Neural cell (in vitro differentiated cells): ENCODE measurements at regions not wholly inside any gene's neighbourhood (a gene's known extent, or its start where the extent isn't known, plus 50 kb on each side); places are given as distances from the start of the nearest gene placed in this dataset.

ENCODE experiments used
- H2AFZ ChIP-seq: fragments of 200-600, 300-800 bp; sonication (generic), shearing (Covaris generic); 2 replicates; pipeline ENCODE4 v1.6.0; 2014; ENCODE audit warnings: low read depth, mild to moderate bottlenecking, antibody characterized with exemption, low read length, moderate library complexity
- H3F3A ChIP-seq: fragments of 200-600 bp; shearing (Covaris generic); 2 replicates; pipeline ENCODE4 v1.6.1; 2016; ENCODE audit warnings: mild to moderate bottlenecking, moderate library complexity, mixed read lengths, antibody characterized with exemption, low read length; ENCODE audit not compliant: insufficient read depth, poor library complexity, severe bottlenecking
- H3K27ac ChIP-seq: fragments of 200-600, 300-800 bp; sonication (generic), shearing (Covaris generic); 2 replicates; pipeline ENCODE4 v1.5.1; 2014; ENCODE audit warnings: mild to moderate bottlenecking, low read length, moderate library complexity
- H3K27me3 ChIP-seq: fragments of 300-800, 200-600 bp; sonication (generic), shearing (Covaris generic); 2 replicates; pipeline ENCODE4 v1.6.0; 2014; ENCODE audit warnings: mild to moderate bottlenecking, low read depth, low read length, moderate library complexity; ENCODE audit not compliant: insufficient read depth
- H3K36me3 ChIP-seq: fragments of 300-800, 200-600 bp; sonication (generic), shearing (Covaris generic); 2 replicates; pipeline ENCODE4 v1.5.1; 2014; ENCODE audit warnings: mild to moderate bottlenecking, antibody characterized with exemption, low read length, moderate library complexity; ENCODE audit not compliant: insufficient read depth
- H3K4me2 ChIP-seq: fragments of 300-800, 200-600 bp; sonication (generic), shearing (Covaris generic); 2 replicates; pipeline ENCODE4 v1.6.0; 2014; ENCODE audit warnings: mild to moderate bottlenecking, low read length
- H3K4me3 ChIP-seq: fragments of 300-800, 200-600 bp; sonication (generic), shearing (Covaris generic); 2 replicates; pipeline ENCODE4 v1.5.1; 2014; ENCODE audit warnings: mild to moderate bottlenecking, low read length, moderate library complexity
- H3K79me2 ChIP-seq: fragments of 200-600 bp; shearing (Covaris generic); replicated peaks from 2 replicates; pipeline ENCODE4 v1.6.0; 2014; ENCODE audit warnings: mild to moderate bottlenecking, low read length, moderate library complexity; ENCODE audit not compliant: insufficient read depth
- H3K9ac ChIP-seq: fragments of 300-800, 200-600 bp; sonication (generic), shearing (Covaris generic); 2 replicates; pipeline ENCODE4 v1.6.1; 2016; ENCODE audit warnings: mild to moderate bottlenecking, low read length, mixed read lengths
- H3K9me2 ChIP-seq: fragments of 200-600 bp; shearing (Covaris generic); 2 replicates; pipeline ENCODE4 v1.6.1; 2016; ENCODE audit warnings: mild to moderate bottlenecking, low read length, mixed read lengths; ENCODE audit not compliant: insufficient read depth
- H3K9me3 ChIP-seq: fragments of 200-600, 300-800 bp; sonication (generic), shearing (Covaris generic); 2 replicates; pipeline ENCODE4 v1.6.1; 2016; ENCODE audit warnings: mild to moderate bottlenecking, mixed run types, low read length, moderate library complexity, mixed read lengths
- H4K20me1 ChIP-seq: fragments of 200-600 bp; shearing (Covaris generic); 2 replicates; pipeline ENCODE4 v1.6.1; 2016; ENCODE audit warnings: mild to moderate bottlenecking, mixed run types; ENCODE audit not compliant: insufficient read depth
- CTCF ChIP-seq: fragments of 450-650 bp; IDR thresholded peaks from 2 replicates; pipeline ENCODE4 v1.5.1; 2014; ENCODE audit warnings: antibody characterized with exemption, mild to moderate bottlenecking, moderate library complexity; ENCODE audit not compliant: poor library complexity, severe bottlenecking
- EP300 ChIP-seq: fragments of 450-650 bp; conservative IDR thresholded peaks from 2 replicates; pipeline ENCODE4 v1.6.1; 2014; ENCODE audit warnings: antibody characterized with exemption, mild to moderate bottlenecking, moderate library complexity; ENCODE audit not compliant: poor library complexity, severe bottlenecking
- EZH2 ChIP-seq: fragments of 200-600, 300-800 bp; shearing (Covaris generic), sonication (generic); IDR thresholded peaks from 2 replicates; pipeline ENCODE4 v1.6.1; 2014; ENCODE audit warnings: antibody characterized with exemption, low read length, borderline replicate concordance, mild to moderate bottlenecking; ENCODE audit not compliant: insufficient read depth, poor library complexity, severe bottlenecking
- MXI1 ChIP-seq: fragments of 450-650 bp; conservative IDR thresholded peaks from 2 replicates; pipeline ENCODE4 v1.6.1; 2014; ENCODE audit warnings: antibody characterized with exemption, mild to moderate bottlenecking; ENCODE audit not compliant: poor library complexity, severe bottlenecking
- POLR2AphosphoS5 ChIP-seq: IDR thresholded peaks from 2 replicates; pipeline ENCODE4 v1.6.1; 2012
- RAD21 ChIP-seq: fragments of 450-650 bp; conservative IDR thresholded peaks from 2 replicates; pipeline ENCODE4 v1.6.1; 2014; ENCODE audit warnings: antibody characterized with exemption, mild to moderate bottlenecking, moderate library complexity
- REST ChIP-seq: IDR thresholded peaks from 2 replicates; pipeline ENCODE4 v1.6.1; 2012; ENCODE audit warnings: borderline replicate concordance
- SMC3 ChIP-seq: fragments of 450-650 bp; conservative IDR thresholded peaks from 2 replicates; pipeline ENCODE4 v1.6.1; 2014; ENCODE audit warnings: antibody characterized with exemption, mild to moderate bottlenecking, moderate library complexity; ENCODE audit not compliant: poor library complexity
- TAF1 ChIP-seq: IDR thresholded peaks from 2 replicates; pipeline ENCODE4 v1.6.1; 2012; ENCODE audit warnings: low read depth

GRCh38 chr2:241987726-241988125 is 118.2 kb downstream of the RTP5 start:
- H3K27ac ChIP-seq: no peak overlapping the region
- no peaks in the 10 kb centered on the region for H3K9me3 ChIP-seq
- no peaks in the 10 kb centered on the region for H3F3A ChIP-seq
- no peaks in the 10 kb centered on the region for H3K27me3 ChIP-seq
- H3K4me2 ChIP-seq: no peak overlapping the region
- H3K9ac ChIP-seq: no peak overlapping the region
- no peaks in the 10 kb centered on the region for H3K79me2 ChIP-seq
- no peak for TF ChIP-seq POLR2AphosphoS5
- TF ChIP-seq EP300: no peak
- no peak for TF ChIP-seq EZH2
- no peak for TF ChIP-seq MXI1
- no peak for TF ChIP-seq REST
- TF ChIP-seq RAD21: no peak
- no peak for TF ChIP-seq TAF1
- no peak for TF ChIP-seq CTCF
- no peak for TF ChIP-seq SMC3
- H2AFZ ChIP-seq: no peak overlapping the region
- no peaks in the 10 kb centered on the region for H3K9me2 ChIP-seq
- no peaks in the 10 kb centered on the region for H3K36me3 ChIP-seq
- H4K20me1 ChIP-seq: no peaks in the 10 kb centered on the region
- H3K4me3 ChIP-seq: no peak overlapping the region

GRCh38 chr2:241988146-241988545 is 118.6 kb downstream of the RTP5 start:
- H3K36me3 ChIP-seq: no peaks in the 10 kb centered on the region
- no peaks in the 10 kb centered on the region for H4K20me1 ChIP-seq
- H3F3A ChIP-seq: no peaks in the 10 kb centered on the region
- no peak overlapping the region for H3K27ac ChIP-seq
- H3K4me3 ChIP-seq: no peak overlapping the region
- H2AFZ ChIP-seq: no peak overlapping the region
- H3K9me2 ChIP-seq: no peaks in the 10 kb centered on the region
- H3K4me2 ChIP-seq: no peak overlapping the region
- no peaks in the 10 kb centered on the region for H3K79me2 ChIP-seq
- no peaks in the 10 kb centered on the region for H3K27me3 ChIP-seq
- H3K9me3 ChIP-seq: no peaks in the 10 kb centered on the region
- TF ChIP-seq EZH2 (no peak), TAF1 (no peak), POLR2AphosphoS5 (no peak), EP300 (no peak), SMC3 (no peak), MXI1 (no peak), CTCF (no peak), REST (no peak), RAD21 (no peak)
- no peak overlapping the region for H3K9ac ChIP-seq
